ENCODE measurements at regions not wholly inside any gene's neighbourhood (a gene's known extent, or its start where the extent isn't known, plus 50 kb on each side); places are given as distances from the start of the nearest gene placed in this dataset.

DNA sequence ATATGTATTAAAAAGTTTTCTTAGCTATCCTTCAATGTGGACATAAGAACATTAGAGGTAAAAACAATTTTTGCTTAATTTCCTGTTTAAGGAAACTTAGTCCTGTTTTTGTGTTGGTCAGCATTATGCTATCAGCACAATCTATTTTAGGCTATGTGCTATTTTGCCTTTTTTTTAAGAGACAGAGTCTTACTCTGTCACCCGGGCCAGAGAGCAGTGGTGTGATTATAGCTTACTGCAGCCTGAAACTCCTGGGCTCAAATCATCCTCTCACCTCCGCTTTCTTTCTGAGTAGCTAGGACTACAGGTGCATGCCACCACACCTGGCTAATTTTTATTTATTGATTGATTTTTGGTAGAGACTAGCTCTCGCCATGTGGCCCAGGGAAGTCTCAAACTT lies 199.1 kb upstream of the TMPRSS15 start:
- Mint-ChIP-seq H3K36me3 (ENCODE audit: low read depth) (no peaks in the 10 kb centered on the region), H3K27ac (no peak overlapping the region), H3K4me1 (no peaks in the 10 kb centered on the region), H3K4me3 (no peak overlapping the region), H3K9me3 (peaks cover 8% of the 10 kb centered on the region), H3K27me3 (no peaks in the 10 kb centered on the region)
- ChIA-PET CTCF (no interaction called here), POLR2A (no interaction called here)
- DNase-seq = no peak

DNA sequence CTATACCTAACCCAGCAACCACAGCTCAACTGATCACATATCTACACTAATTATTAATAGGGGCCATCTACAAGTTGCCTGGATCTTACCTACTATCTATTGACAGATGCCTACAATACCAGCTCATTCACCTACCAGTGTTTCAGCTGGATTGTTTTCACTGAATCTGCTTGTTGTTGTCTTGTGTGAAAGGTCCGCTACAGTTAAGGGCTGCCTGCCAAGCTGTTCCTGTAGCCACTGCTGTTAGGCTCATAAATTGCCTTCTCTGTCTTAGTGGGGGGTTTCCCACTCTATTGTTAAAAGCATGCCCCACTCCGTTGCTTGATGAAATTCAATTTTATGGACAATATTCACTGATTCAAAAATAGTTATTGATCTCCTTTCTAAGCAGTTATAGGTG lies 199.7 kb upstream of the TMPRSS15 start:
- CTCF ChIA-PET = no interaction called here
- H3K4me1 Mint-ChIP-seq = no peaks in the 10 kb centered on the region
- POLR2A ChIA-PET = no interaction called here
- H3K4me3 Mint-ChIP-seq = no peak overlapping the region
- no peaks in the 10 kb centered on the region for H3K36me3 Mint-ChIP-seq (ENCODE audit: low read depth)
- no peak for DNase-seq
- no peaks in the 10 kb centered on the region for H3K27me3 Mint-ChIP-seq
- no peak overlapping the region for H3K27ac Mint-ChIP-seq
- peaks cover 8% of the 10 kb centered on the region for H3K9me3 Mint-ChIP-seq

DNA sequence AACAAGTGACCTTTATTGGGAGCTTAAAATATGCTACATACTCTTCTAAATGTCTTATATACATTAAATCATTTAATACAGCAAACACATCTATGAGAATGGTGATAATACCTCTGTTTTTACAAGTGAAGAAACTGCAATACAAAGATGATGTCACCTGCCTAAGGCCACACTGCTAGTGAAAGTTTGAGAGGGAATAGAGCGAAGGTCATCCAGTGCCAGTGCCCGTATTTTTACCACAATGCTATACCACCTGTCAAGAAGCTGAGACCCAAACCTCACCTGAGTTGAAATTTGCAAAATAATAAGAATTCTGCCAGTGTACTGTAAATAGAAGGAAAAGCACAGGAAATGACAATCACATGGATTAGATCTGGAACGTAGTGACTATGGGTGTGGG lies 200.4 kb upstream of the TMPRSS15 start:
- Mint-ChIP-seq H3K9me3 (peaks cover 8% of the 10 kb centered on the region), H3K4me3 (no peak overlapping the region), H3K27me3 (no peaks in the 10 kb centered on the region), H3K36me3 (ENCODE audit: low read depth) (no peaks in the 10 kb centered on the region), H3K4me1 (no peaks in the 10 kb centered on the region), H3K27ac (no peak overlapping the region)
- CTCF ChIA-PET = no interaction called here
- no peak for DNase-seq
- POLR2A ChIA-PET = no interaction called here

GRCh38 chr21:18608226-18608625 lies 204.6 kb upstream of the TMPRSS15 start:
- no peak for DNase-seq
- ChIA-PET POLR2A (no interaction called here), CTCF (no interaction called here)
- Mint-ChIP-seq H3K27ac (no peak overlapping the region), H3K4me3 (no peak overlapping the region), H3K36me3 (ENCODE audit: low read depth) (no peaks in the 10 kb centered on the region), H3K9me3 (peaks cover 7% of the 10 kb centered on the region), H3K27me3 (no peaks in the 10 kb centered on the region), H3K4me1 (no peaks in the 10 kb centered on the region)

GRCh38 chr21:18614303-18614702 lies 210.7 kb upstream of the TMPRSS15 start:
- no peak for DNase-seq
- ChIA-PET CTCF (no interaction called here), POLR2A (no interaction called here)
- Mint-ChIP-seq H3K27me3 (no peaks in the 10 kb centered on the region), H3K36me3 (ENCODE audit: low read depth) (no peaks in the 10 kb centered on the region), H3K4me3 (no peak overlapping the region), H3K27ac (no peak overlapping the region), H3K4me1 (no peaks in the 10 kb centered on the region), H3K9me3 (peaks cover 10% of the 10 kb centered on the region)

- Mint-ChIP-seq H3K4me1 (no peaks in the 10 kb centered on the region), H3K27ac (no peak overlapping the region), H3K9me3 (peaks cover 10% of the 10 kb centered on the region), H3K4me3 (no peak overlapping the region), H3K27me3 (no peaks in the 10 kb centered on the region), H3K36me3 (ENCODE audit: low read depth) (no peaks in the 10 kb centered on the region)
- POLR2A ChIA-PET = no interaction called here
- DNase-seq = no peak
- CTCF ChIA-PET = no interaction called here
Observed at GRCh38 chr21:18617291-18617690, 213.7 kb upstream of the TMPRSS15 start.

GRCh38 chr21:18620436-18620835 lies 216.9 kb upstream of the TMPRSS15 start:
- CTCF ChIA-PET = no interaction called here
- no peaks in the 10 kb centered on the region for H3K36me3 Mint-ChIP-seq (ENCODE audit: low read depth)

DNA sequence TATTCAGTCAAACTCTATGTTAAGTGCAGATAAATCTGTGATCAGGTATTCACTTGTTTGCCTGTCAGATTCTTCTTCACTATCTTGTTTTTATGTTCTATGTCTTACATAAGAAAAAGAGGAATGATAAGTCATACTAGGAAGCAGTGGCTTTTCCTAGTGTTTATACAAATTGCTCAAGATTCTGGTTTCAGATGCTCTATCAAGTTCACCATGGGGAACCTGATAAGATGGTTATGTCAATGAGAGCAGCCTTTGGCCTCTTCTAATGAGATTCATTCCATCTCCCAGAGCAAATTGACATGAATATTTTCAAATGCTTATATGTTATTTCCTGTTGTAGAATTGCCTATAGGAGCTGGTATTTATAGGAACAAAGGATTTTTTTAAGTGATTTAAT lies 218.8 kb upstream of the TMPRSS15 start:
- ChIA-PET CTCF (no interaction called here), POLR2A (no interaction called here)
- H3K36me3 Mint-ChIP-seq (ENCODE audit: low read depth) = no peaks in the 10 kb centered on the region
- H3K27me3 Mint-ChIP-seq = no peaks in the 10 kb centered on the region
- H3K27ac Mint-ChIP-seq = no peak overlapping the region
- H3K4me3 Mint-ChIP-seq = no peak overlapping the region
- no peak for DNase-seq
- peaks cover 5% of the 10 kb centered on the region for H3K9me3 Mint-ChIP-seq
- H3K4me1 Mint-ChIP-seq = no peaks in the 10 kb centered on the region

More at GRCh38 chr21:18620436-18620835, 216.9 kb upstream of the TMPRSS15 start:
- Mint-ChIP-seq H3K27ac (no peak overlapping the region), H3K4me1 (no peaks in the 10 kb centered on the region), H3K9me3 (peaks cover 5% of the 10 kb centered on the region), H3K27me3 (no peaks in the 10 kb centered on the region), H3K4me3 (no peak overlapping the region)
- POLR2A ChIA-PET = no interaction called here
- no peak for DNase-seq

DNA sequence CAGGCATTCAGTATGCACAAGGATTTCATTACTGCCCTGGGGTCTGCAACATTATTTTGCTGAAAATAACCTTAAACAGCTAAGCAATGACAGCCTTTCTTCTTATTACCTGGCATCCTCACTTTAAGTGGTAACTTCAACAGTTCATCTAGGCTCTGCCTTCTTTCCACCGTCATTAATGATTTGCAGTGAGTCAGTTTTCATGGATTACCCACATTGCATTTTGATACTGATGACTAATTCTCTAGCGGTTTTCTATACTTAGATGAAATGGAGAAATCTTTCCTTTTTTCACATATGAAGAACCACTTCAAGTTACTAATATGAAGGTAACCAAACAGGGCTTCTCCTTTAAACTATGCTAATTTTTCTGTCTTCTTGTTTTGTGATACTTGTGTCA lies 226.9 kb upstream of the TMPRSS15 start:
- peaks cover 17% of the 10 kb centered on the region for H3K9me3 Mint-ChIP-seq
- CTCF ChIA-PET = no interaction called here
- DNase-seq = no peak
- no peaks in the 10 kb centered on the region for H3K27me3 Mint-ChIP-seq
- POLR2A ChIA-PET = no interaction called here
- H3K27ac Mint-ChIP-seq = no peak overlapping the region
- H3K36me3 Mint-ChIP-seq (ENCODE audit: low read depth) = no peaks in the 10 kb centered on the region
- H3K4me1 Mint-ChIP-seq = no peaks in the 10 kb centered on the region
- no peak overlapping the region for H3K4me3 Mint-ChIP-seq

GRCh38 chr21:18636897-18637296 lies 233.3 kb upstream of the TMPRSS15 start:
- Mint-ChIP-seq H3K4me1 (no peaks in the 10 kb centered on the region), H3K9me3 (peaks cover 14% of the 10 kb centered on the region), H3K4me3 (no peak overlapping the region), H3K36me3 (ENCODE audit: low read depth) (no peaks in the 10 kb centered on the region), H3K27me3 (no peaks in the 10 kb centered on the region), H3K27ac (no peak overlapping the region)
- CTCF ChIA-PET = no interaction called here
- POLR2A ChIA-PET = no interaction called here
- DNase-seq = no peak

GRCh38 chr21:18646116-18646515 lies 242.5 kb upstream of the TMPRSS15 start:
- Mint-ChIP-seq H3K36me3 (ENCODE audit: low read depth) (no peaks in the 10 kb centered on the region), H3K27me3 (no peaks in the 10 kb centered on the region), H3K4me3 (no peak overlapping the region), H3K27ac (no peak overlapping the region), H3K4me1 (no peaks in the 10 kb centered on the region), H3K9me3 (peaks cover 11% of the 10 kb centered on the region)
- CTCF ChIA-PET = no interaction called here
- no peak for DNase-seq
- POLR2A ChIA-PET = no interaction called here

- peaks cover 10% of the 10 kb centered on the region for H3K9me3 Mint-ChIP-seq
- no peaks in the 10 kb centered on the region for H3K27me3 Mint-ChIP-seq
- no peak for DNase-seq
- ChIA-PET POLR2A (no interaction called here), CTCF (no interaction called here)
- no peak overlapping the region for H3K4me3 Mint-ChIP-seq
- H3K36me3 Mint-ChIP-seq (ENCODE audit: low read depth) = no peaks in the 10 kb centered on the region
- no peak overlapping the region for H3K27ac Mint-ChIP-seq
- H3K4me1 Mint-ChIP-seq = no peaks in the 10 kb centered on the region
Observed at GRCh38 chr21:18655931-18656330, 252.3 kb upstream of the TMPRSS15 start.

DNA sequence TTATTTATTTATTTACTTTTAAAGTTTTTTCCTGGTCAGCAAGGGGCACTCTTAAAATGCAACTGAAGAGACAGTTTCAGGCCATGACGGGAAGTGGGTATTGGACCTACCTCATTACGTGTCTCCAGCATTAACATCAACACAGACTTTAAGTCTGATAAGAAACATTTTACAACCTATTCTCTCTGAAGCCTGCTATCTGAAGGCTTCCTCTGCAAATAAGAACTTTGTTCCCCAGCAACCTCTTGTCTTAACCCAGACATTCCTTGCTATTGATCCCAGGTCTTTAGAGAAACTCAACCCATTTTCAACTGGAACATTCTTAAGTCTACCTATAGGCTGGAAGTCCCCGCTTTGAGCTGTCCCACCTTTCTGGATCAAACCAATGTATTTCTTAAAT lies 258.3 kb upstream of the TMPRSS15 start:
- no peak for DNase-seq
- CTCF ChIA-PET = no interaction called here
- Mint-ChIP-seq H3K27ac (no peak overlapping the region), H3K27me3 (no peaks in the 10 kb centered on the region), H3K4me3 (no peak overlapping the region), H3K9me3 (peaks cover 15% of the 10 kb centered on the region), H3K36me3 (ENCODE audit: low read depth) (no peaks in the 10 kb centered on the region), H3K4me1 (no peaks in the 10 kb centered on the region)
- POLR2A ChIA-PET = no interaction called here

DNA sequence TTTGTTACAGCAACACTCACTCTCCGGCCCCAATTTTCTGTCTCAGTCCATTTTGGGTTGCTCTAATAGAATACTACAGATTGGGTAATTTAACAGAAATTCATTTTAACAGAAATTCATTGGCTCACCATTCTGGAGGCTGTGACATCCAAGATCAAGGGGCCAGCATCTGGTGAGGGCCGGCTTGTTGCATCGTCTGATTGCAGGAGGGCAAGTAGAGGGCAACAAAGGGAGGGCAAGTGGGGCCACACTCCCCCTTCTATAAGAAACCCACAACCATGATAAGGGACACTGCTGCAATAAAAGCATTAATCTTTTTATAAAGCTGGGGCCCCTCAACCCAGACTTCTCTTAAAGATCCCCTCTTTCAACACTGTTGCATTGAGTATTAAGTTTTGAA lies 260.1 kb upstream of the TMPRSS15 start:
- Mint-ChIP-seq H3K4me3 (no peak overlapping the region), H3K9me3 (peaks cover 20% of the 10 kb centered on the region), H3K4me1 (no peaks in the 10 kb centered on the region), H3K36me3 (ENCODE audit: low read depth) (no peaks in the 10 kb centered on the region), H3K27ac (no peak overlapping the region), H3K27me3 (no peaks in the 10 kb centered on the region)
- POLR2A ChIA-PET = no interaction called here
- no peak for DNase-seq
- CTCF ChIA-PET = no interaction called here

DNA sequence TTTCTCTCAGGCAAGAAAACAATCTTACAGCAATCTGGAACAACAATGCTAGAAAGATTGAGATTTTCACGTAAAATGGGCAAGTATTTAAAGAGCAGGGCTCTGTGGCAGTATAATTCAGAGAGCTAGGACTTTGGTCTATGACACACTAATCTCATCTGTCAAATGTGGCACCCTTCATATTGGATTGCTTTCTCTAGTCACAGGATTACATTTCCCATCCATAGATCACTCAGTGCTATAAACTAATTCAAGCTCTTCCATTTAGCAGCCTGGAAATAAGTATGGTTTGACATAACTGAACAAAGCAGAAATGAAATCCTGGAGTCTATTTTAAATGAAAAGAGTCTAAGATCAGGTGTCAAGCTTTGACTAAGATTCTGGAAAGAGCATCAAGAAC lies 263.1 kb upstream of the TMPRSS15 start:
- POLR2A ChIA-PET = no interaction called here
- Mint-ChIP-seq H3K27me3 (no peaks in the 10 kb centered on the region), H3K36me3 (ENCODE audit: low read depth) (no peaks in the 10 kb centered on the region), H3K9me3 (peaks cover 34% of the 10 kb centered on the region), H3K4me3 (no peak overlapping the region), H3K27ac (no peak overlapping the region), H3K4me1 (no peaks in the 10 kb centered on the region)
- CTCF ChIA-PET = no interaction called here
- DNase-seq = no peak

All from activated CD4-positive, alpha-beta memory T cell treated with anti-CD3 and anti-CD28 coated beads, Interleukin-2, amount 10 ng/mL, durations not matched to agents 7 days and 5 days (primary cell).